ENCODE measurements at regions not wholly inside any gene's neighbourhood (a gene's known extent, or its start where the extent isn't known, plus 50 kb on each side); places are given as distances from the start of the nearest gene placed in this dataset.

GRCh38 chr5:134063188-134063820 lies 51.2 kb upstream of the TCF7 start:
- no peak for ATAC-seq
- POLR2A ChIA-PET = no interaction called here

GRCh38 chr5:134059758-134060495 lies 54.6 kb upstream of the TCF7 start:
- ATAC-seq (no peak), DNase-seq (ENCODE audit: low spot score) (no peak)
- ChIA-PET POLR2A (no interaction called here), CTCF (interaction anchor here (0.7 to 1.6 kb wide), 3 partner anchors 20 to 80 kb away, joined by 3 to 9 read pairs (median 6); no protein-coding TSS in a partner anchor)
- Mint-ChIP-seq H3K27ac (no peak overlapping the region), H3K27me3 (ENCODE audit: low read depth) (no peaks in the 10 kb centered on the region; the same call in 1 of the 2 replicates), H3K4me3 (no peak overlapping the region), H3K36me3 (no peaks in the 10 kb centered on the region), H3K4me1 (peaks cover 2% of the 10 kb centered on the region; the same call in 1 of the 2 replicates), H3K9me3 (no peaks in the 10 kb centered on the region)
- TF ChIP-seq FOXP4 (CRISPR knock-in tag; IDR thresholded peaks at IDR 0.05) (no peak), PREB (CRISPR knock-in tag; IDR thresholded peaks at IDR 0.05; ENCODE audit: borderline replicate concordance) (no peak), ZSCAN18 (CRISPR knock-in tag; IDR thresholded peaks at IDR 0.05) (no peak)

More at GRCh38 chr5:134063188-134063820, 51.2 kb upstream of the TCF7 start:
- DNase-seq (ENCODE audit: low spot score) = no peak
- Mint-ChIP-seq H3K36me3 (no peaks in the 10 kb centered on the region), H3K27me3 (ENCODE audit: low read depth) (no peaks in the 10 kb centered on the region; the same call in 1 of the 2 replicates), H3K9me3 (no peaks in the 10 kb centered on the region), H3K27ac (no peak overlapping the region), H3K4me3 (no peak overlapping the region), H3K4me1 (no peaks in the 10 kb centered on the region)
- CTCF ChIA-PET = interaction anchor here (3.7 kb wide), 1 partner anchor 24 kb away, joined by 23 read pairs; no protein-coding TSS in a partner anchor
- TF ChIP-seq ATF6 (CRISPR knock-in tag; IDR thresholded peaks at IDR 0.05) (no peak), MLX (CRISPR knock-in tag; IDR thresholded peaks at IDR 0.05) (no peak), PREB (CRISPR knock-in tag; IDR thresholded peaks at IDR 0.05; ENCODE audit: borderline replicate concordance) (no peak), ZNF138 (CRISPR knock-in tag; conservative IDR thresholded peaks at IDR 0.05) (no peak), NR1H2 (CRISPR knock-in tag; IDR thresholded peaks at IDR 0.05) (no peak), ZSCAN18 (CRISPR knock-in tag; IDR thresholded peaks at IDR 0.05) (no peak)

All from WTC11 (cell line).